DMS114 treated with DMSO at 0.1 percent for 48 hours (cell line): ENCODE measurements at regions not wholly inside any gene's neighbourhood (a gene's known extent, or its start where the extent isn't known, plus 50 kb on each side); places are given as distances from the start of the nearest gene placed in this dataset.

Experiments used
- DNase-seq: peaks from one replicate; lab custom pipeline; 2025; ENCODE audit not compliant: unreplicated experiment; lab: John Stamatoyannopoulos, UW

- no peak for DNase-seq
These were observed 514.2 kb upstream of the DIPK2B start for GRCh38 chrX:45714866-45715265.

- DNase-seq: no peak
These were observed 511.4 kb upstream of the DIPK2B start for GRCh38 chrX:45712067-45712466.

GRCh38 chrX:45711231-45711630 is 510.6 kb upstream of the DIPK2B start:
- DNase-seq: no peak

DNA sequence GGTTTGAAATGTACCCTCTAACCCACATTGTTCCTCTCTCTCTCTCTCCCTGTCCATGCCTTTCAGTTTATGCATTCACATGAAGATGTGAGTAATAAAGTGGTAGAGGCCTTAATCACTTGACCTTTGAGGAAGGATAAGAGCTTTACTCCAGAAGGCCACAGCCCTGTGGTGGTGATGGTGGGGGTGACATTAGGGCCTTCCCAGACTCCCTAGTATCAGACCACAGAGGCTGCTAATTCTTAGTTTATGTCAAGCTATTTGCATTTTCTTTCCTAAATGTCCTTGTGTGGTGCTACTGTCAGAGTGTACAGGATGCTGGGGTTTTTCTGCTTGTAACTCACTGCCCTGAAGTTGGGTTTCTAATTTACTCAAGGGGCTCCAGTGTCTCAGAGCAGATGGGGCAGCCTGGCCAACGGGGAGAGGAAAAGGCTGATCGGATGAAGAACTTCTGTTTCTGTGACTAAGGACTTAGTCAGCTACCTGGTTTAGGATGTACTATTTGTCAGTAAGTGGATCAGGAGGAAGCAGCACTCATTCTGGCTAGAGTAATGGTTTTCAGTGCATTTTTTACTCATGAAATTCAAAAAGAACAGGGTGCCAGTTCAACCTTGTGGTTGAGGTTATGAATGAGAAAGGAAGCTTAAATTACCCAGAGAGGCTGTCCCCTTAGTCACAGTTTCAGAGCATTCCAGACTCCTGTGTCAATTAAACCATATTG is 509.6 kb upstream of the DIPK2B start:
- no peak for DNase-seq

GRCh38 chrX:45709381-45709780 is 508.7 kb upstream of the DIPK2B start:
- DNase-seq: no peak

- no peak for DNase-seq
These were observed 498.5 kb upstream of the DIPK2B start for GRCh38 chrX:45699158-45699557.

- DNase-seq: no peak
These were observed 496.9 kb upstream of the DIPK2B start for GRCh38 chrX:45697591-45697990.

DNA sequence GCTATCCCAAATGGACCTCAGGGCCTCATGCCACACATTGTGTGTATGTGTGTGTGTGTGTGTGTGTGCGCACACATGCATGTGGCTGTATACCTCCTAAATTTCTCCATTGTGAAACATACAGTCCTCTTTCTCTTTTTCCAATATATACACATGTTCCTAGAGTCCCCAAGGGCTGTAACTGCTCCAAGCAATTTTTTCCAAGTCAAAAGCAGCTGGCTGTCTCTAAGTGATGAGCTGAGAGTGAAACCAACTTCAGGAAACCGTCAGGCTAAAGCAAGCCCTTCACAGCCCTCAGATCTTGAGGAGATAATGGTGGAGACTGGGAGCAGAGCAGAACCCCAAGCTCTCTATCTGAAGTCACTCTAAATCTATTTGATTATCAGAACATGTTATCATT is 496.1 kb upstream of the DIPK2B start:
- DNase-seq: no peak

DNA sequence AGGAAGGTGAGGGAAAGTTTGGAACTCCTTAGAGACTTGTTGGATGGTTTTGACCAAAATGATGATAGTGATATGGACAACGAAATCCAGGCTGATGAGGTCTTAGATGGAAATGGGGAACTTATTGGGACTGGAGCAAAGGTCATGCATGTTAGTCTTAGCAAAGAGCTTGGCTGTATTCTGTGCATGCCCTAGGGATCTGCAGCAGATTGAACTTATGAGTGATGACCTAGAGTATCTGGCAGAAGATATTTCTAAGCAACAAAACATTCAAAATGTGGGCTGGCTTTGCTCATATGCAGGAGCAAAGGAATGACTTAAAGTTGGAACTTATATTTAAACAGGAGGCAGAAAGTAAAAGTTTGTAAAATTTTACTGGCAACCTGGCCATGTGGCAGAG is 489.3 kb upstream of the DIPK2B start:
- no peak for DNase-seq

DNA sequence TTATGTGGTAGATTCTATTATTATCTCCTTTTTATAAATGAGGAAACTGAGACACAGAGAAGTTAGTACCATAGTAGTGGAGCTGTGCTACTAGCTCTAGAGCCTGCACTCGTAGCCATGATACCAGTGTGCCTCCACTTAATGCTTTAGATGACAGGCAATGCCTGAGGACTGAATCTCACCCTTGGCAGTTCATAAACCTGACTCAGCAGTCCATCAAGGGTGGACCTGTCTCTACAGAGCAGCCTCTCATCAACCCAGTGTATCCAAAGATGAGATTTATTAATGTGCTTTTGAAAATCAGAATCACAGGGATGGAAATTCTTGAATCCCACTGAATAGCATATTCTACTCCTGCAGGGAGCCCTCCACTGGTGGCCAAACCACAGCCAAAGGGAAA is 483.2 kb upstream of the DIPK2B start:
- no peak for DNase-seq

GRCh38 chrX:45681891-45682290 is 481.2 kb upstream of the DIPK2B start:
- no peak for DNase-seq

DNA sequence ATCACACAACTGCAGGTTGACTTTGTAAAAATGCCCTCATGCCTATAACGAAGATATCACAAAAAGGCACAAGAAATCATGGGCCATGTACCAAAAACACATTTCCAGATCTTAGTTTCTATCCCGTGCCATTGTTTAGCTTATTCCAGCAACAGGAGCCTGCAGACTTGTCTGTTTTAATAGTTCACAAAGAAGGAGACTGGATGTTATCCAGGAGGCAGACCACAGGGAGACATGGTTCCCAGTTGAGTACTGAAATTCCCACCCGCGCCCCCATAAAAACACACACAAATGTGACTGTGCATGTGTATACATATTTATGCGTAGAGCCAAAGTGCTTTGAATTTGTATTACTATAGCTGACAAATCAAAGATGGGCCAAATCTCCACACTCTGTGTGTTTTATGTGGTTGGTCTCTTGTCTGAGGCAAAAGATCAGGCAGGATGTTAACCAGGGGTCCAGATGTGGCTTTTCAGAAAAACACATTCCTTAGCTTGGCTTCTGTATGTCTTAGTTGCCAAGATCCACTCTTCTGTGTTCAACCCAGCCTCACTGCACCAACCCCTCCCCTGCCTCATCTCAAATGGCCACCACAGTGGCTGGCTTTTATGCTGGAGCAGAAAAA is 469.2 kb upstream of the DIPK2B start:
- no peak for DNase-seq

- DNase-seq: no peak
These were observed 468.2 kb upstream of the DIPK2B start for GRCh38 chrX:45668686-45669443.

GRCh38 chrX:45667666-45668065 is 467.0 kb upstream of the DIPK2B start:
- DNase-seq: no peak

DNA sequence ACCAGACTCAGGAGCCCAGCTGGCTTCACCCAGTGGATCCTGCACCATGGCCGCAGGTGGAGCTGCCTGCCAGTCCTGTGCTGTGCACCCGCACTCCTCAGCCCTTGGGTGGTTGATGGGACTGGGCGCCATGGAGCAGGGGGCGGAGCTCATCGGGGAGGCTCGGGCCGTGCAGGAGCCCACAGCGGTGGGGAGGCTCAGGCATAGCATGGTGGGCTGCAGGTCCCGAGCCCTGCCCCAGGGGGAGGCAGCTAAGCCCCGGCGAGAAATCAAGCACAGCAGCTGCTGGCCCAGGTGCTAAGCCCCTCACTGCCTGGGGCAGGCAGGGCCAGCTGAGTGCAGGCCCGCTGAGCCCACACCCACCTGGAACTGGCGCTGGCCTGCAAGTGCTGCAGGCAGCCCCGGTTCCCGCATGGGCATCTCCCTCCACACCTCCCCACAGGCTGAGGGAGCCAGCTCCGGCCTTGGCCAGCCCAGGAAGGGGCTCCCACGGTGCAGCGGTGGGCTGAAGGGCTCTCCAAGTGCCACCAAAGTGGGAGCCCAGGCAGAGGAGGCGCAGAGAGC is 464.1 kb upstream of the DIPK2B start:
- no peak for DNase-seq

- DNase-seq: no peak
These were observed 459.8 kb upstream of the DIPK2B start for GRCh38 chrX:45660477-45660876.

- no peak for DNase-seq
These were observed 432.7 kb upstream of the DIPK2B start for GRCh38 chrX:45633419-45633818.

GRCh38 chrX:45632506-45632905 is 431.8 kb upstream of the DIPK2B start:
- no peak for DNase-seq

GRCh38 chrX:45630078-45630477 is 429.4 kb upstream of the DIPK2B start:
- no peak for DNase-seq

- DNase-seq: no peak
These were observed 427.4 kb upstream of the DIPK2B start for GRCh38 chrX:45628041-45628440.

DNA sequence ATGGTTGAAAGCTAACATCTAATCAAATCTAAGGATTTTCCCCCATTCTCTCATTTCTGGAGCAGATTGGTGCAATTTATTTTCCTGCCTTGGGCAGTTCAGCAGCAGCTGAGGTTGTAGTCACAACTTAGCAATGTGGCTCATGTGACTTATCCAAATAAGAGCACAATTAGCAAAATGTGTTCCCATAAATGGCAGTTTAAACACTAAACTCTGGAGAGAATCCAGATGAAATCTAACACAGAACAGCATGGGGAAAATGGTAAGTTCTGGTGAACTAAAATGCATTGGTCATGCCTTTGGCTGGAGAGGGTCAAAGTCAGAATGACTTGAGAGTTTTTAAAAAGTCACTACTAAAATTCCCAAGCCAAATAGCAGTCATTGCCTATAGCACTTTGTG is 422.6 kb upstream of the DIPK2B start:
- no peak for DNase-seq

DNA sequence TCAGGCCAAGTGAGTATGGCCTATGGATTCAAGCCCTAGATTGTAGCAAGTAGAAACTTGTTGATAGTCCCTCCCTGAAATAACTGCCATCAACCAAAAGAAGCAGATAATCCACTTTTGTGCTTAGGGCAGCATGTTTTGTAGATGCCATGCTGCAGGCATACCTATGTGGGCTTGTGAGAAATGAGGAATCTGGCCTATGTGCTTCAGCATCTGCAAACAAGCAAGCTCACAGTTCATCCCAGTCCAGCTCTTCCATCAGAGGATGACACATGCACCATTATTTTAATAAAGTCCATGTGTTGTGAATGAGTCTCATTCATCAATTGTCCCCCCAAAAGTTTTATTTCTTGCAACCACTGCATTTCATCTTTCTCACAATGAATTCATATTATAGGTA is 421.9 kb upstream of the DIPK2B start:
- no peak for DNase-seq
